ENCODE measurements at regions not wholly inside any gene's neighbourhood (a gene's known extent, or its start where the extent isn't known, plus 50 kb on each side); places are given as distances from the start of the nearest gene placed in this dataset.

- peaks cover 0 to 2% of the 10 kb centered on the region in 2 donors for H3K27me3 Mint-ChIP-seq
- DNase-seq (no peak), ATAC-seq (replicated peaks in 1 of 4) (peak in 1 of 4 experiments; percentile 34)
- ChIA-PET POLR2A (interaction anchor here in 1 of 2 donors (0.7 kb wide), 1 partner anchor 481 kb away, joined by 4 read pairs; no protein-coding TSS in a partner anchor), CTCF (no interaction called here)
- H3K36me3 ChIP-seq (ENCODE audit: control insufficient read depth in 2 of 2, extremely low read depth in 1 of 2, insufficient read depth in 1 of 2, low read length in 1 of 2): no peaks in the 10 kb centered on the region
- no peaks in the 10 kb centered on the region for H3K36me3 Mint-ChIP-seq
- H3K9me3 Mint-ChIP-seq: no peaks in the 10 kb centered on the region
- H3K4me3 ChIP-seq (ENCODE audit: control insufficient read depth in 1 of 2, extremely low read depth in 1 of 2, low read length in 1 of 2): no peak overlapping the region
- H3K4me1 ChIP-seq (ENCODE audit: control insufficient read depth in 1 of 2, extremely low read depth in 1 of 2, insufficient read depth in 2 of 2, low read length in 2 of 2): no peaks in the 10 kb centered on the region
- H3K4me3 Mint-ChIP-seq: no peak overlapping the region
- H3K9me3 ChIP-seq: no peaks in the 10 kb centered on the region
- no peaks in the 10 kb centered on the region for H3K4me1 Mint-ChIP-seq
- no peaks in the 10 kb centered on the region for H3K27me3 ChIP-seq (replicated peaks in 1 of 2; ENCODE audit: control insufficient read depth in 2 of 2, extremely low read depth in 1 of 2, insufficient read depth in 2 of 2, low read length in 1 of 2)
- no peak overlapping the region for H3K27ac ChIP-seq (ENCODE audit: low read length)
- H3K27ac Mint-ChIP-seq: no peak overlapping the region
- 85% methylated on average over 2 of the region's 3 CpGs for WGBS (ENCODE audit: insufficient coverage)
These were observed 234.5 kb upstream of the DKK2 start for GRCh38 chr4:107270614-107271013.

DNA sequence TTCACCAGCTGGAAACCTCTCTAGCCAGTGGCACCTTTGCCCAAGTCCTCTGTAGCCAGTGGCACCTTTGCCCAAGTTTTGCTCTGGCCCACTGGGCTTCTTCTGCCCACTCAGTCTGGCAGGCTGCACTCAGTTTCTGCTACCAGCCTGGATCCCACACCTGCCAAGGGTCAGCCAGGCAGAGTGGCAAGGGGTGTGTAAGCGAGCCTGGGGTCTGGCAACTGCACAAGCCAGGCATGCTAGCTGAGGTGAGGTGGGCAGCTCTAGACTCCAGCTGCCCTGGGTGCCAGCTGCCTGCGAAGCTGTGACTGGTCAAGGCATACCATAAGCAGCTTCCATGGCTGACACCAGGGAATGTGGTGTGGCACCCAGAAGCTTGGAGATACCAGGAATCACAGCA is 233.1 kb upstream of the DKK2 start:
- DNase-seq (no peak), ATAC-seq (replicated peaks in 1 of 4) (no peak)
- H3K36me3 Mint-ChIP-seq: no peaks in the 10 kb centered on the region
- H3K4me3 Mint-ChIP-seq: no peak overlapping the region
- Histone ChIP-seq H3K27ac (ENCODE audit: low read length) (no peak overlapping the region), H3K4me3 (ENCODE audit: control insufficient read depth in 1 of 2, extremely low read depth in 1 of 2, low read length in 1 of 2) (no peak overlapping the region), H3K27me3 (replicated peaks in 1 of 2; ENCODE audit: control insufficient read depth in 2 of 2, extremely low read depth in 1 of 2, insufficient read depth in 2 of 2, low read length in 1 of 2) (no peaks in the 10 kb centered on the region), H3K4me1 (ENCODE audit: control insufficient read depth in 1 of 2, extremely low read depth in 1 of 2, insufficient read depth in 2 of 2, low read length in 2 of 2) (no peaks in the 10 kb centered on the region), H3K9me3 (no peaks in the 10 kb centered on the region), H3K36me3 (ENCODE audit: control insufficient read depth in 2 of 2, extremely low read depth in 1 of 2, insufficient read depth in 1 of 2, low read length in 1 of 2) (no peaks in the 10 kb centered on the region)
- no peaks in the 10 kb centered on the region for H3K4me1 Mint-ChIP-seq
- ChIA-PET CTCF (no interaction called here), POLR2A (no interaction called here)
- no peak overlapping the region for H3K27ac Mint-ChIP-seq
- peaks cover 0 to 2% of the 10 kb centered on the region in 2 donors for H3K27me3 Mint-ChIP-seq
- no peaks in the 10 kb centered on the region for H3K9me3 Mint-ChIP-seq
- 72% methylated on average over 2 of the region's 2 CpGs for WGBS (ENCODE audit: insufficient coverage)

DNA sequence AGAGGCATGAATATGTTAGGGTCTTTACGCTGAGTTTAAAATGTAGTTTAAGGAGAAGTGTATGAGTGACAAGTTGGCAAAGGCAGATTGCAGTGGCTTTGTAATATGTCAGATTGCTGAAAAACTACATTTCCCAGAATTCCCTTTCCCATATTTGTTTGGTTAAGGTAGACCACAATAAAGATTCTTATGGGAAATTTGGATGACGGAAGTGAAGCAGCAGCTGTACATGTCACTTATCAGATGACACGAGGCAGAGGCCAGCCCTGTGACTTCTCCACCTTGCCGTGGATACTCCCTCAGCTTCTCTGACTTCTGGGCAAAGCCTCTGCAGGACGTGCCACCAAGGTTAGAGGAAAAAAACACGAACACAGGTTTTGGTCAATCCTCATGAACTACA is 229.7 kb upstream of the DKK2 start:
- CTCF ChIA-PET: interaction anchor here in 1 of 2 donors (0.6 kb wide), 1 partner anchor 81 kb away, joined by 3 read pairs; no protein-coding TSS in a partner anchor
- POLR2A ChIA-PET: no interaction called here
- Histone ChIP-seq H3K4me3 (ENCODE audit: control insufficient read depth in 1 of 2, extremely low read depth in 1 of 2, low read length in 1 of 2) (no peak overlapping the region), H3K27me3 (replicated peaks in 1 of 2; ENCODE audit: control insufficient read depth in 2 of 2, extremely low read depth in 1 of 2, insufficient read depth in 2 of 2, low read length in 1 of 2) (no peaks in the 10 kb centered on the region), H3K9me3 (no peaks in the 10 kb centered on the region), H3K4me1 (ENCODE audit: control insufficient read depth in 1 of 2, extremely low read depth in 1 of 2, insufficient read depth in 2 of 2, low read length in 2 of 2) (no peaks in the 10 kb centered on the region), H3K27ac (ENCODE audit: low read length) (no peak overlapping the region), H3K36me3 (ENCODE audit: control insufficient read depth in 2 of 2, extremely low read depth in 1 of 2, insufficient read depth in 1 of 2, low read length in 1 of 2) (no peaks in the 10 kb centered on the region)
- Mint-ChIP-seq H3K27ac (no peak overlapping the region), H3K9me3 (no peaks in the 10 kb centered on the region), H3K27me3 (no peaks in the 10 kb centered on the region), H3K4me3 (no peak overlapping the region), H3K36me3 (no peaks in the 10 kb centered on the region), H3K4me1 (no peaks in the 10 kb centered on the region)
- WGBS (ENCODE audit: insufficient coverage): 74% methylated on average over 4 of the region's 6 CpGs
- no peak for ATAC-seq (replicated peaks in 1 of 4)
- no peak for DNase-seq

- ChIA-PET POLR2A (no interaction called here), CTCF (no interaction called here)
- H3K27ac Mint-ChIP-seq: no peak overlapping the region
- H3K27me3 ChIP-seq (replicated peaks in 1 of 2; ENCODE audit: control insufficient read depth in 2 of 2, extremely low read depth in 1 of 2, insufficient read depth in 2 of 2, low read length in 1 of 2): no peaks in the 10 kb centered on the region
- H3K36me3 ChIP-seq (ENCODE audit: control insufficient read depth in 2 of 2, extremely low read depth in 1 of 2, insufficient read depth in 1 of 2, low read length in 1 of 2): no peaks in the 10 kb centered on the region
- no peak overlapping the region for H3K27ac ChIP-seq (ENCODE audit: low read length)
- H3K9me3 Mint-ChIP-seq: no peaks in the 10 kb centered on the region
- 80% methylated on average over 1 of the region's 3 CpGs for WGBS (ENCODE audit: insufficient coverage)
- H3K4me1 ChIP-seq (ENCODE audit: control insufficient read depth in 1 of 2, extremely low read depth in 1 of 2, insufficient read depth in 2 of 2, low read length in 2 of 2): no peaks in the 10 kb centered on the region
- ATAC-seq (replicated peaks in 1 of 4) (no peak), DNase-seq (no peak)
- no peak overlapping the region for H3K4me3 Mint-ChIP-seq
- H3K4me1 Mint-ChIP-seq: no peaks in the 10 kb centered on the region
- H3K36me3 Mint-ChIP-seq: no peaks in the 10 kb centered on the region
- peaks cover 0 to 9% of the 10 kb centered on the region in 2 donors for H3K27me3 Mint-ChIP-seq
- H3K4me3 ChIP-seq (ENCODE audit: control insufficient read depth in 1 of 2, extremely low read depth in 1 of 2, low read length in 1 of 2): no peak overlapping the region
- no peaks in the 10 kb centered on the region for H3K9me3 ChIP-seq
These were observed 225.2 kb upstream of the DKK2 start for GRCh38 chr4:107261241-107261874.

- Mint-ChIP-seq H3K4me3 (no peak overlapping the region), H3K36me3 (no peaks in the 10 kb centered on the region), H3K4me1 (no peaks in the 10 kb centered on the region), H3K9me3 (no peaks in the 10 kb centered on the region), H3K27ac (no peak overlapping the region), H3K27me3 (peaks cover 0 to 9% of the 10 kb centered on the region in 2 donors)
- WGBS (ENCODE audit: insufficient coverage): 90% methylated on average over 2 of the region's 2 CpGs
- ChIA-PET CTCF (no interaction called here), POLR2A (no interaction called here)
- no peaks in the 10 kb centered on the region for H3K27me3 ChIP-seq (replicated peaks in 1 of 2; ENCODE audit: control insufficient read depth in 2 of 2, extremely low read depth in 1 of 2, insufficient read depth in 2 of 2, low read length in 1 of 2)
- H3K27ac ChIP-seq (ENCODE audit: low read length): no peak overlapping the region
- no peaks in the 10 kb centered on the region for H3K9me3 ChIP-seq
- H3K36me3 ChIP-seq (ENCODE audit: control insufficient read depth in 2 of 2, extremely low read depth in 1 of 2, insufficient read depth in 1 of 2, low read length in 1 of 2): no peaks in the 10 kb centered on the region
- no peaks in the 10 kb centered on the region for H3K4me1 ChIP-seq (ENCODE audit: control insufficient read depth in 1 of 2, extremely low read depth in 1 of 2, insufficient read depth in 2 of 2, low read length in 2 of 2)
- H3K4me3 ChIP-seq (ENCODE audit: control insufficient read depth in 1 of 2, extremely low read depth in 1 of 2, low read length in 1 of 2): no peak overlapping the region
- no peak for ATAC-seq (replicated peaks in 1 of 4)
- no peak for DNase-seq
These were observed 222.2 kb upstream of the DKK2 start for GRCh38 chr4:107258359-107258758.

GRCh38 chr4:107255596-107255995 is 219.5 kb upstream of the DKK2 start:
- ChIA-PET CTCF (no interaction called here), POLR2A (no interaction called here)
- H3K9me3 ChIP-seq: no peaks in the 10 kb centered on the region
- H3K27me3 ChIP-seq (replicated peaks in 1 of 2; ENCODE audit: control insufficient read depth in 2 of 2, extremely low read depth in 1 of 2, insufficient read depth in 2 of 2, low read length in 1 of 2): no peaks in the 10 kb centered on the region
- no peak overlapping the region for H3K4me3 Mint-ChIP-seq
- H3K9me3 Mint-ChIP-seq: no peaks in the 10 kb centered on the region
- no peaks in the 10 kb centered on the region for H3K4me1 ChIP-seq (ENCODE audit: control insufficient read depth in 1 of 2, extremely low read depth in 1 of 2, insufficient read depth in 2 of 2, low read length in 2 of 2)
- H3K4me3 ChIP-seq (ENCODE audit: control insufficient read depth in 1 of 2, extremely low read depth in 1 of 2, low read length in 1 of 2): no peak overlapping the region
- H3K4me1 Mint-ChIP-seq: no peaks in the 10 kb centered on the region
- WGBS (ENCODE audit: insufficient coverage): no CpG with 5 or more reads among the region's 2 CpGs
- ATAC-seq (replicated peaks in 1 of 4): no peak
- no peaks in the 10 kb centered on the region for H3K36me3 ChIP-seq (ENCODE audit: control insufficient read depth in 2 of 2, extremely low read depth in 1 of 2, insufficient read depth in 1 of 2, low read length in 1 of 2)
- peaks cover 0 to 9% of the 10 kb centered on the region in 2 donors for H3K27me3 Mint-ChIP-seq
- no peak overlapping the region for H3K27ac ChIP-seq (ENCODE audit: low read length)
- no peak overlapping the region for H3K27ac Mint-ChIP-seq
- no peak for DNase-seq
- no peaks in the 10 kb centered on the region for H3K36me3 Mint-ChIP-seq

- H3K4me1 Mint-ChIP-seq: no peaks in the 10 kb centered on the region
- H3K36me3 ChIP-seq (ENCODE audit: control insufficient read depth in 2 of 2, extremely low read depth in 1 of 2, insufficient read depth in 1 of 2, low read length in 1 of 2): no peaks in the 10 kb centered on the region
- no peak for DNase-seq
- H3K4me1 ChIP-seq (ENCODE audit: control insufficient read depth in 1 of 2, extremely low read depth in 1 of 2, insufficient read depth in 2 of 2, low read length in 2 of 2): no peaks in the 10 kb centered on the region
- H3K9me3 ChIP-seq: no peaks in the 10 kb centered on the region
- H3K9me3 Mint-ChIP-seq: no peaks in the 10 kb centered on the region
- ChIA-PET POLR2A (no interaction called here), CTCF (no interaction called here)
- no CpG with 5 or more reads among the region's 1 CpG for WGBS (ENCODE audit: insufficient coverage)
- H3K4me3 ChIP-seq (ENCODE audit: control insufficient read depth in 1 of 2, extremely low read depth in 1 of 2, low read length in 1 of 2): no peak overlapping the region
- ATAC-seq (replicated peaks in 1 of 4): no peak
- H3K36me3 Mint-ChIP-seq: no peaks in the 10 kb centered on the region
- H3K27me3 Mint-ChIP-seq: peaks cover 0 to 6% of the 10 kb centered on the region in 2 donors
- no peak overlapping the region for H3K27ac Mint-ChIP-seq
- H3K27me3 ChIP-seq (replicated peaks in 1 of 2; ENCODE audit: control insufficient read depth in 2 of 2, extremely low read depth in 1 of 2, insufficient read depth in 2 of 2, low read length in 1 of 2): no peaks in the 10 kb centered on the region
- no peak overlapping the region for H3K4me3 Mint-ChIP-seq
- H3K27ac ChIP-seq (ENCODE audit: low read length): no peak overlapping the region
These were observed 219.0 kb upstream of the DKK2 start for GRCh38 chr4:107255114-107255513.

All from T-cell (primary cell).